ENCODE measurements at regions not wholly inside any gene's neighbourhood (a gene's known extent, or its start where the extent isn't known, plus 50 kb on each side); places are given as distances from the start of the nearest gene placed in this dataset.

GRCh38 chr11:80632691-80633090 lies 1191.9 kb upstream of the TENM4 start:
- no peaks in the 10 kb centered on the region for H3K27me3 ChIP-seq (ENCODE audit: control insufficient read depth, low read length)
- TF ChIP-seq, protein P1, sequence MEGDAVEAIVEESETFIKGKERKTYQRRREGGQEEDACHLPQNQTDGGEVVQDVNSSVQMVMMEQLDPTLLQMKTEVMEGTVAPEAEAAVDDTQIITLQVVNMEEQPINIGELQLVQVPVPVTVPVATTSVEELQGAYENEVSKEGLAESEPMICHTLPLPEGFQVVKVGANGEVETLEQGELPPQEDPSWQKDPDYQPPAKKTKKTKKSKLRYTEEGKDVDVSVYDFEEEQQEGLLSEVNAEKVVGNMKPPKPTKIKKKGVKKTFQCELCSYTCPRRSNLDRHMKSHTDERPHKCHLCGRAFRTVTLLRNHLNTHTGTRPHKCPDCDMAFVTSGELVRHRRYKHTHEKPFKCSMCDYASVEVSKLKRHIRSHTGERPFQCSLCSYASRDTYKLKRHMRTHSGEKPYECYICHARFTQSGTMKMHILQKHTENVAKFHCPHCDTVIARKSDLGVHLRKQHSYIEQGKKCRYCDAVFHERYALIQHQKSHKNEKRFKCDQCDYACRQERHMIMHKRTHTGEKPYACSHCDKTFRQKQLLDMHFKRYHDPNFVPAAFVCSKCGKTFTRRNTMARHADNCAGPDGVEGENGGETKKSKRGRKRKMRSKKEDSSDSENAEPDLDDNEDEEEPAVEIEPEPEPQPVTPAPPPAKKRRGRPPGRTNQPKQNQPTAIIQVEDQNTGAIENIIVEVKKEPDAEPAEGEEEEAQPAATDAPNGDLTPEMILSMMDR (IDR thresholded peaks at IDR 0.05; ENCODE audit: low read depth, low read length, poor library complexity, severe bottlenecking): no peak
- TF ChIP-seq EZH2phosphoT487 (IDR thresholded peaks at IDR 0.05; ENCODE audit: borderline replicate concordance, low read length): no peak
- no peaks in the 10 kb centered on the region for H3K9me2 ChIP-seq (replicated peaks; ENCODE audit: control insufficient read depth, low read length)
- no peaks in the 10 kb centered on the region for H3K36me3 ChIP-seq (ENCODE audit: control insufficient read depth, low read length)
- H3K79me2 ChIP-seq (ENCODE audit: control insufficient read depth, low read length): no peaks in the 10 kb centered on the region
- no peak overlapping the region for H3K27ac ChIP-seq (ENCODE audit: low read depth, low read length)
- no peaks in the 10 kb centered on the region for H3K9me3 ChIP-seq (ENCODE audit: control insufficient read depth, insufficient read depth, low read length)
- H4K20me1 ChIP-seq (ENCODE audit: control insufficient read depth, insufficient read depth, low read depth, low read length): no peaks in the 10 kb centered on the region
- no peak overlapping the region for H3K4me2 ChIP-seq (ENCODE audit: low read length)
- no peak overlapping the region for H3K4me3 ChIP-seq (ENCODE audit: low read length)
- H3F3A ChIP-seq (ENCODE audit: control insufficient read depth, insufficient read depth): no peaks in the 10 kb centered on the region
- no peaks in the 10 kb centered on the region for H3K4me1 ChIP-seq (ENCODE audit: control insufficient read depth, low read length)

DNA sequence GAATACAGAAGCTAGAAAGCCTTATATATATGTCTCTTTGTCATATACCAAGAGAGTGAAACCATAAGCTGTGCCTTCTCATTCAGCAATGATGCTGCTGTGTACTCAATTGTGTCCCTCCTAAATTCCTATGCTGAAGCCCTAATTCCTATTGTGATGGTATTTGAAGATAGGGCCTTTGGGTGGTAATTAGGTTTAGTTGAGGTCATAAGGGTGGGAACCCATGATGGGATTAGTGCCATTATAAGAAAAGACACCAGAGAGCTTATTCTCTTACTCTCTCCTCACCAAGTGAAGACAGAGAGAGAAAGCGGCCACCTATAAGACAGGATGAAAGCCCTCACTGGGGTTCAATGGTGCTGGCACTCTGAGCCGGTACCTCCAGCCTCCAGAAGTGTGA lies 1191.3 kb upstream of the TENM4 start:
- Histone ChIP-seq H3F3A (ENCODE audit: control insufficient read depth, insufficient read depth) (no peaks in the 10 kb centered on the region), H4K20me1 (ENCODE audit: control insufficient read depth, insufficient read depth, low read depth, low read length) (no peaks in the 10 kb centered on the region), H3K27ac (ENCODE audit: low read depth, low read length) (no peak overlapping the region), H3K4me3 (ENCODE audit: low read length) (no peak overlapping the region), H3K9me2 (replicated peaks; ENCODE audit: control insufficient read depth, low read length) (no peaks in the 10 kb centered on the region), H3K27me3 (ENCODE audit: control insufficient read depth, low read length) (no peaks in the 10 kb centered on the region), H3K79me2 (ENCODE audit: control insufficient read depth, low read length) (no peaks in the 10 kb centered on the region), H3K9me3 (ENCODE audit: control insufficient read depth, insufficient read depth, low read length) (no peaks in the 10 kb centered on the region), H3K36me3 (ENCODE audit: control insufficient read depth, low read length) (no peaks in the 10 kb centered on the region), H3K4me2 (ENCODE audit: low read length) (no peak overlapping the region), H3K4me1 (ENCODE audit: control insufficient read depth, low read length) (no peaks in the 10 kb centered on the region)
- TF ChIP-seq EZH2phosphoT487 (IDR thresholded peaks at IDR 0.05; ENCODE audit: borderline replicate concordance, low read length): no peak
- TF ChIP-seq, protein P1 (IDR thresholded peaks at IDR 0.05; ENCODE audit: low read depth, low read length, poor library complexity, severe bottlenecking): no peak

- no peaks in the 10 kb centered on the region for H3K9me2 ChIP-seq (replicated peaks; ENCODE audit: control insufficient read depth, low read length)
- H3K27ac ChIP-seq (ENCODE audit: low read depth, low read length): no peak overlapping the region
- H3K9me3 ChIP-seq (ENCODE audit: control insufficient read depth, insufficient read depth, low read length): no peaks in the 10 kb centered on the region
- no peaks in the 10 kb centered on the region for H3K27me3 ChIP-seq (ENCODE audit: control insufficient read depth, low read length)
- H4K20me1 ChIP-seq (ENCODE audit: control insufficient read depth, insufficient read depth, low read depth, low read length): no peaks in the 10 kb centered on the region
- H3F3A ChIP-seq (ENCODE audit: control insufficient read depth, insufficient read depth): no peaks in the 10 kb centered on the region
- no peak overlapping the region for H3K4me3 ChIP-seq (ENCODE audit: low read length)
- no peak overlapping the region for H3K4me2 ChIP-seq (ENCODE audit: low read length)
- no peaks in the 10 kb centered on the region for H3K79me2 ChIP-seq (ENCODE audit: control insufficient read depth, low read length)
- no peak for TF ChIP-seq EZH2phosphoT487 (IDR thresholded peaks at IDR 0.05; ENCODE audit: borderline replicate concordance, low read length)
- TF ChIP-seq, protein P1 (IDR thresholded peaks at IDR 0.05; ENCODE audit: low read depth, low read length, poor library complexity, severe bottlenecking): no peak
- H3K36me3 ChIP-seq (ENCODE audit: control insufficient read depth, low read length): no peaks in the 10 kb centered on the region
- no peaks in the 10 kb centered on the region for H3K4me1 ChIP-seq (ENCODE audit: control insufficient read depth, low read length)
Observed at GRCh38 chr11:80629466-80629865, 1188.6 kb upstream of the TENM4 start.

GRCh38 chr11:80627364-80627763 lies 1186.5 kb upstream of the TENM4 start:
- Histone ChIP-seq H3K4me1 (ENCODE audit: control insufficient read depth, low read length) (no peaks in the 10 kb centered on the region), H3K9me2 (replicated peaks; ENCODE audit: control insufficient read depth, low read length) (no peaks in the 10 kb centered on the region), H3K27ac (ENCODE audit: low read depth, low read length) (no peak overlapping the region), H3K36me3 (ENCODE audit: control insufficient read depth, low read length) (no peaks in the 10 kb centered on the region), H3K79me2 (ENCODE audit: control insufficient read depth, low read length) (no peaks in the 10 kb centered on the region), H4K20me1 (ENCODE audit: control insufficient read depth, insufficient read depth, low read depth, low read length) (no peaks in the 10 kb centered on the region), H3K27me3 (ENCODE audit: control insufficient read depth, low read length) (no peaks in the 10 kb centered on the region), H3K4me2 (ENCODE audit: low read length) (no peak overlapping the region), H3K4me3 (ENCODE audit: low read length) (no peak overlapping the region), H3F3A (ENCODE audit: control insufficient read depth, insufficient read depth) (no peaks in the 10 kb centered on the region), H3K9me3 (ENCODE audit: control insufficient read depth, insufficient read depth, low read length) (no peaks in the 10 kb centered on the region)
- TF ChIP-seq, protein P1 (IDR thresholded peaks at IDR 0.05; ENCODE audit: low read depth, low read length, poor library complexity, severe bottlenecking): no peak
- TF ChIP-seq EZH2phosphoT487 (IDR thresholded peaks at IDR 0.05; ENCODE audit: borderline replicate concordance, low read length): no peak
